GM12878 (cell line): ENCODE measurements at regions not wholly inside any gene's neighbourhood (a gene's known extent, or its start where the extent isn't known, plus 50 kb on each side); places are given as distances from the start of the nearest gene placed in this dataset.

Source experiments
- CHD2 ChIP-seq: IDR thresholded peaks from 2 replicates; pipeline ENCODE4 v1.6.1; 2011; ENCODE audit warnings: low read depth, low read length, improper control_type of control experiment, borderline replicate concordance
- CTCF ChIP-seq, 3 experiments: IDR thresholded peaks in 2 of 3; conservative IDR thresholded peaks in 1 of 3; 2 replicates each; pipeline ENCODE4 v1.5.1; 2011; ENCODE audit warnings: low read depth in 3 of 3, low read length in 3 of 3, mild to moderate bottlenecking in 3 of 3, control low read depth in 2 of 3, moderate library complexity in 2 of 3, inconsistent platforms in 1 of 3, mixed read lengths in 1 of 3; ENCODE audit not compliant: control insufficient read depth in 2 of 3, insufficient read depth in 1 of 3; ENCODE audit errors: extremely low read depth in 1 of 3
- POLR2A ChIP-seq: IDR thresholded peaks from 2 replicates; pipeline ENCODE4 v1.6.1; 2011; ENCODE audit warnings: low read depth, mild to moderate bottlenecking, low read length
- STAT1 ChIP-seq: fragments of 450-650 bp; conservative IDR thresholded peaks from 2 replicates; pipeline ENCODE4 v1.6.1; 2014; ENCODE audit warnings: antibody characterized with exemption, mild to moderate bottlenecking
- TF ChIP-seq, protein P1 (sequence below): IDR thresholded peaks from 2 replicates; pipeline ENCODE4 v1.6.1; 2012; ENCODE audit warnings: mild to moderate bottlenecking, low read depth, low read length

- no peak for TF ChIP-seq STAT1
- TF ChIP-seq, protein P1, sequence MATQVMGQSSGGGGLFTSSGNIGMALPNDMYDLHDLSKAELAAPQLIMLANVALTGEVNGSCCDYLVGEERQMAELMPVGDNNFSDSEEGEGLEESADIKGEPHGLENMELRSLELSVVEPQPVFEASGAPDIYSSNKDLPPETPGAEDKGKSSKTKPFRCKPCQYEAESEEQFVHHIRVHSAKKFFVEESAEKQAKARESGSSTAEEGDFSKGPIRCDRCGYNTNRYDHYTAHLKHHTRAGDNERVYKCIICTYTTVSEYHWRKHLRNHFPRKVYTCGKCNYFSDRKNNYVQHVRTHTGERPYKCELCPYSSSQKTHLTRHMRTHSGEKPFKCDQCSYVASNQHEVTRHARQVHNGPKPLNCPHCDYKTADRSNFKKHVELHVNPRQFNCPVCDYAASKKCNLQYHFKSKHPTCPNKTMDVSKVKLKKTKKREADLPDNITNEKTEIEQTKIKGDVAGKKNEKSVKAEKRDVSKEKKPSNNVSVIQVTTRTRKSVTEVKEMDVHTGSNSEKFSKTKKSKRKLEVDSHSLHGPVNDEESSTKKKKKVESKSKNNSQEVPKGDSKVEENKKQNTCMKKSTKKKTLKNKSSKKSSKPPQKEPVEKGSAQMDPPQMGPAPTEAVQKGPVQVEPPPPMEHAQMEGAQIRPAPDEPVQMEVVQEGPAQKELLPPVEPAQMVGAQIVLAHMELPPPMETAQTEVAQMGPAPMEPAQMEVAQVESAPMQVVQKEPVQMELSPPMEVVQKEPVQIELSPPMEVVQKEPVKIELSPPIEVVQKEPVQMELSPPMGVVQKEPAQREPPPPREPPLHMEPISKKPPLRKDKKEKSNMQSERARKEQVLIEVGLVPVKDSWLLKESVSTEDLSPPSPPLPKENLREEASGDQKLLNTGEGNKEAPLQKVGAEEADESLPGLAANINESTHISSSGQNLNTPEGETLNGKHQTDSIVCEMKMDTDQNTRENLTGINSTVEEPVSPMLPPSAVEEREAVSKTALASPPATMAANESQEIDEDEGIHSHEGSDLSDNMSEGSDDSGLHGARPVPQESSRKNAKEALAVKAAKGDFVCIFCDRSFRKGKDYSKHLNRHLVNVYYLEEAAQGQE = no peak
- TF ChIP-seq CTCF (IDR thresholded peaks at IDR 0.05 in 2 of 3, conservative IDR thresholded peaks at IDR 0.05 in 1 of 3; ENCODE audit: control insufficient read depth in 2 of 3, extremely low read depth in 1 of 3, insufficient read depth in 1 of 3, low read depth in 3 of 3, low read length in 3 of 3) = no peak
- TF ChIP-seq CHD2 = no peak
- TF ChIP-seq POLR2A = no peak
Observed at GRCh38 chr7:153043440-153043839, 283.9 kb downstream of the ACTR3B start.
